HG03095 (cell line): ENCODE measurements at regions not wholly inside any gene's neighbourhood (a gene's known extent, or its start where the extent isn't known, plus 50 kb on each side); places are given as distances from the start of the nearest gene placed in this dataset.
"Not testable (repeated sequence)": the region's sequence is repeated elsewhere in the genome, so short reads cannot be mapped to it uniquely, and the experiment has no call there.

ENCODE experiments used
- ATAC-seq: cut with Tn5 transposase; IDR thresholded peaks from one replicate; pipeline ENCODE4 v1.9.1; 2021; ENCODE audit warnings: moderate library complexity; ENCODE audit not compliant: unreplicated experiment

GRCh38 chr3:102896851-102897621 is 462.2 kb downstream of the ZPLD1 start:
- ATAC-seq, result no peak

GRCh38 chr3:102904629-102905028 is 469.8 kb downstream of the ZPLD1 start:
- ATAC-seq, result no peak

GRCh38 chr3:102905811-102906210 is 471.0 kb downstream of the ZPLD1 start:
- ATAC-seq, result no peak

- ATAC-seq, result no peak
Observed at GRCh38 chr3:102906818-102907217, 472.0 kb downstream of the ZPLD1 start.

GRCh38 chr3:102909904-102910303 is 475.1 kb downstream of the ZPLD1 start:
- no peak for ATAC-seq

- no peak for ATAC-seq
Observed at GRCh38 chr3:102916532-102916931, 481.7 kb downstream of the ZPLD1 start.

- no peak for ATAC-seq
Observed at GRCh38 chr3:102926618-102927017, 491.8 kb downstream of the ZPLD1 start.

- no peak for ATAC-seq
Observed at GRCh38 chr3:102933377-102933776, 498.6 kb downstream of the ZPLD1 start.

GRCh38 chr3:102936511-102937045 is 501.8 kb downstream of the ZPLD1 start:
- no peak for ATAC-seq

- no peak for ATAC-seq
Observed at GRCh38 chr3:102941786-102942185, 507.0 kb downstream of the ZPLD1 start.

- not testable (repeated sequence) for ATAC-seq
Observed at GRCh38 chr3:102946445-102946844, 511.6 kb downstream of the ZPLD1 start.

GRCh38 chr3:102972350-102972749 is 537.5 kb downstream of the ZPLD1 start:
- ATAC-seq, result no peak

GRCh38 chr3:102974333-102974732 is 539.5 kb downstream of the ZPLD1 start:
- ATAC-seq, result no peak

GRCh38 chr3:102979191-102979590 is 544.4 kb downstream of the ZPLD1 start:
- ATAC-seq, result no peak

GRCh38 chr3:102979682-102980354 is 545.0 kb downstream of the ZPLD1 start:
- ATAC-seq, result no peak

- no peak for ATAC-seq
Observed at GRCh38 chr3:102980355-102980696, 545.5 kb downstream of the ZPLD1 start.

GRCh38 chr3:103002425-103003176 is 567.8 kb downstream of the ZPLD1 start:
- ATAC-seq, result no peak

GRCh38 chr3:103006526-103007183 is 571.8 kb downstream of the ZPLD1 start:
- no peak for ATAC-seq

- no peak for ATAC-seq
Observed at GRCh38 chr3:103009609-103010008, 574.8 kb downstream of the ZPLD1 start.

- no peak for ATAC-seq
Observed at GRCh38 chr3:103025880-103026279, 591.1 kb downstream of the ZPLD1 start.

GRCh38 chr3:103033841-103034240 is 599.0 kb downstream of the ZPLD1 start:
- ATAC-seq, result no peak
